GM18508 (cell line): ENCODE measurements at regions not wholly inside any gene's neighbourhood (a gene's known extent, or its start where the extent isn't known, plus 50 kb on each side); places are given as distances from the start of the nearest gene placed in this dataset.

Experiments used
- ATAC-seq: cut with Tn5 transposase; IDR thresholded peaks from one replicate; pipeline ENCODE4 v1.9.1; 2021; ENCODE audit warnings: moderate number of reproducible peaks; ENCODE audit not compliant: insufficient read depth, unreplicated experiment

GRCh38 chr6:147149826-147150225 lies 54.4 kb upstream of the STXBP5 start:
- no peak for ATAC-seq

- ATAC-seq = no peak
Observed at GRCh38 chr6:147150293-147150692, 53.9 kb upstream of the STXBP5 start.
